H9 (cell line): ENCODE measurements at regions not wholly inside any gene's neighbourhood (a gene's known extent, or its start where the extent isn't known, plus 50 kb on each side); places are given as distances from the start of the nearest gene placed in this dataset.
"Not testable (repeated sequence)": the region's sequence is repeated elsewhere in the genome, so short reads cannot be mapped to it uniquely, and the experiment has no call there.

Experiments
- DNase-seq: peaks from one replicate; pipeline ENCODE4 v3.0.0-alpha.2; 2017
- H2AFZ ChIP-seq: one replicate; pipeline ENCODE4 v1.6.1; 2013; ENCODE audit warnings: mild to moderate bottlenecking, low read length, control low read depth, moderate library complexity
- H2AK5ac ChIP-seq: 2 replicates; pipeline ENCODE4 v1.6.1; 2013; ENCODE audit warnings: low read length, control low read depth, mixed read lengths; ENCODE audit not compliant: insufficient read length
- H2BK120ac ChIP-seq: one replicate; pipeline ENCODE4 v1.6.1; 2013; ENCODE audit warnings: low read depth, mild to moderate bottlenecking, low read length, control low read depth, inconsistent platforms; ENCODE audit not compliant: poor library complexity, severe bottlenecking
- H2BK12ac ChIP-seq: 2 replicates; pipeline ENCODE4 v1.6.1; 2013; ENCODE audit warnings: low read length, control low read depth, mixed read lengths, low read depth; ENCODE audit not compliant: insufficient read length
- H2BK15ac ChIP-seq: 2 replicates; pipeline ENCODE4 v1.6.1; 2013; ENCODE audit warnings: low read depth, low read length, control low read depth
- H2BK20ac ChIP-seq: one replicate; pipeline ENCODE4 v1.6.1; 2013; ENCODE audit warnings: low read depth, mild to moderate bottlenecking, low read length, control low read depth, inconsistent platforms; ENCODE audit not compliant: poor library complexity, severe bottlenecking
- H2BK5ac ChIP-seq: 2 replicates; pipeline ENCODE4 v1.6.1; 2013; ENCODE audit warnings: low read length, control low read depth, mixed read lengths; ENCODE audit not compliant: insufficient read length
- H3K14ac ChIP-seq: 2 replicates; pipeline ENCODE4 v1.6.1; 2013; ENCODE audit warnings: low read length, control low read depth; ENCODE audit not compliant: insufficient read depth
- H3K18ac ChIP-seq: 2 replicates; pipeline ENCODE4 v1.6.1; 2013; ENCODE audit warnings: low read depth, mild to moderate bottlenecking, mixed read lengths, low read length, control low read depth; ENCODE audit not compliant: insufficient read length
- H3K23ac ChIP-seq: 2 replicates; pipeline ENCODE4 v1.6.1; 2013; ENCODE audit warnings: low read length, control low read depth, mixed read lengths, low read depth; ENCODE audit not compliant: insufficient read length
- H3K23me2 ChIP-seq: 2 replicates; pipeline ENCODE4 v1.6.1; 2013; ENCODE audit warnings: low read depth, mild to moderate bottlenecking, mixed read lengths, low read length, control low read depth; ENCODE audit not compliant: insufficient read length, poor library complexity, severe bottlenecking
- H3K27ac ChIP-seq: 2 replicates; pipeline ENCODE4 v1.5.1; 2013; ENCODE audit warnings: low read length, control low read depth, mixed read lengths, low read depth; ENCODE audit not compliant: insufficient read length
- H3K27me3 ChIP-seq: 2 replicates; pipeline ENCODE4 v1.6.1; 2013; ENCODE audit warnings: low read length, control low read depth, inconsistent platforms; ENCODE audit not compliant: insufficient read depth
- H3K4ac ChIP-seq: 2 replicates; pipeline ENCODE4 v1.6.1; 2013; ENCODE audit warnings: low read depth, mild to moderate bottlenecking, control low read depth, inconsistent platforms, low read length, moderate library complexity
- H3K4me1 ChIP-seq: 2 replicates; pipeline ENCODE4 v1.6.1; 2013; ENCODE audit warnings: low read length, control low read depth, inconsistent platforms; ENCODE audit not compliant: insufficient read depth
- H3K4me2 ChIP-seq: 2 replicates; pipeline ENCODE4 v1.6.1; 2013; ENCODE audit warnings: low read length, control low read depth, mixed read lengths; ENCODE audit not compliant: insufficient read length, insufficient read depth
- H3K56ac ChIP-seq: 2 replicates; pipeline ENCODE4 v1.6.1; 2013; ENCODE audit warnings: low read depth, mild to moderate bottlenecking, mixed read lengths, low read length, control low read depth; ENCODE audit not compliant: insufficient read length
- H3K79me1 ChIP-seq: 2 replicates; pipeline ENCODE4 v1.6.1; 2013; ENCODE audit warnings: low read depth, mild to moderate bottlenecking, moderate library complexity, low read length, control low read depth, inconsistent platforms; ENCODE audit not compliant: insufficient read depth, poor library complexity, severe bottlenecking
- H3K79me2 ChIP-seq: 2 replicates; pipeline ENCODE4 v1.6.1; 2013; ENCODE audit warnings: low read length, control low read depth, inconsistent platforms; ENCODE audit not compliant: insufficient read depth
- H3K9ac ChIP-seq: 2 replicates; pipeline ENCODE4 v1.6.1; 2013; ENCODE audit warnings: low read length, control low read depth, mixed read lengths; ENCODE audit not compliant: insufficient read length; ENCODE audit errors: extremely low read depth
- H3K9me3 ChIP-seq: one replicate; pipeline ENCODE4 v1.6.1; 2013; ENCODE audit warnings: low read depth, low read length, inconsistent platforms; ENCODE audit not compliant: control insufficient read depth
- H3T11ph ChIP-seq: one replicate; pipeline ENCODE4 v1.6.1; 2013; ENCODE audit warnings: mild to moderate bottlenecking, low read length, control low read depth, inconsistent platforms
- H4K20me1 ChIP-seq: one replicate; pipeline ENCODE4 v1.6.1; 2013; ENCODE audit not compliant: control insufficient read depth, insufficient read length, insufficient read depth
- H4K5ac ChIP-seq: 2 replicates; pipeline ENCODE4 v1.6.1; 2013; ENCODE audit warnings: low read depth, mild to moderate bottlenecking, mixed read lengths, low read length, control low read depth; ENCODE audit not compliant: insufficient read length
- H4K8ac ChIP-seq: replicated peaks from 2 replicates; pipeline ENCODE4 v1.6.1; 2013; ENCODE audit warnings: low read length, control low read depth, mixed read lengths, low read depth; ENCODE audit not compliant: insufficient read length
- H4K91ac ChIP-seq: 2 replicates; pipeline ENCODE4 v1.6.1; 2013; ENCODE audit warnings: low read depth, mild to moderate bottlenecking, moderate library complexity, mixed read lengths, low read length, control low read depth; ENCODE audit not compliant: insufficient read length
- H3K27ac Mint-ChIP-seq, 3 experiments: 2 replicates in 2 of 3; 3 replicates in 1 of 3; pipeline ENCODE4 v1.8.0; 2020 to 2021; ENCODE audit warnings: mixed read lengths in 3 of 3, mild to moderate bottlenecking in 1 of 3, moderate library complexity in 1 of 3
- H3K27me3 Mint-ChIP-seq: 2 replicates; pipeline ENCODE4 v1.8.0; 2021; ENCODE audit warnings: low read depth, mild to moderate bottlenecking, moderate library complexity, mixed read lengths
- H3K36me3 Mint-ChIP-seq, 3 experiments: 2 replicates in 2 of 3; 3 replicates in 1 of 3; pipeline ENCODE4 v1.8.0; 2020 to 2021; ENCODE audit warnings: low read depth in 3 of 3, mixed read lengths in 3 of 3; ENCODE audit not compliant: insufficient read depth in 1 of 3
- H3K4me1 Mint-ChIP-seq, 2 experiments: 2 replicates each; pipeline ENCODE4 v1.8.0; 2020; ENCODE audit warnings: mixed read lengths in 2 of 2
- H3K4me3 Mint-ChIP-seq, 2 experiments: 2 replicates in 1 of 2; 3 replicates in 1 of 2; pipeline ENCODE4 v1.8.0; 2020 to 2021; ENCODE audit warnings: mild to moderate bottlenecking in 2 of 2, mixed read lengths in 2 of 2, moderate library complexity in 1 of 2
- H3K9me3 Mint-ChIP-seq, 2 experiments: 2 replicates in 1 of 2; 3 replicates in 1 of 2; pipeline ENCODE4 v1.8.0; 2020; ENCODE audit warnings: mild to moderate bottlenecking in 2 of 2, mixed read lengths in 2 of 2, moderate library complexity in 1 of 2
- WGBS: extraction: QIAGEN DNeasy Blood & Tissue Kit; methylation state at CpG from one replicate; pipeline ENCODE4 v1.1.7; 2013; ENCODE audit warnings: missing lambda C conversion rate, low lambda C conversion rate, mixed read lengths; ENCODE audit not compliant: insufficient read length; ENCODE audit errors: extremely low coverage; 5-methylcytosine and 5-hydroxymethylcytosine counted together
- TF ChIP-seq, protein P1 (sequence below): fragments of 200-600 bp; sonication (generic); conservative IDR thresholded peaks from 3 replicates; pipeline ENCODE4 v1.8.0; 2021; ENCODE audit warnings: antibody characterized with exemption, mild to moderate bottlenecking

- DNase-seq, result no peak
- WGBS, result no CpG with 5 or more reads among the region's 5 CpGs
Observed at GRCh38 chr4:138627096-138627495, 384.9 kb upstream of the SLC7A11 start.

GRCh38 chr4:138622362-138622761 lies 380.2 kb upstream of the SLC7A11 start:
- peaks cover 22 to 34% of the 10 kb centered on the region in 2 experiments; a peak in 4 of 5 replicates for H3K9me3 Mint-ChIP-seq
- not testable (repeated sequence) for H2BK5ac ChIP-seq, H2BK12ac ChIP-seq, H3K23me2 ChIP-seq, H3K27ac Mint-ChIP-seq, H3K4me1 Mint-ChIP-seq, H3K9ac ChIP-seq, H4K20me1 ChIP-seq, H2AK5ac ChIP-seq, H4K8ac ChIP-seq, H2AFZ ChIP-seq, H3T11ph ChIP-seq, H3K79me1 ChIP-seq, H3K4me1 ChIP-seq, H4K91ac ChIP-seq, H2BK15ac ChIP-seq, H3K4me2 ChIP-seq, H3K23ac ChIP-seq, H3K14ac ChIP-seq, H3K9me3 ChIP-seq, H3K27ac ChIP-seq, H3K79me2 ChIP-seq, H3K4me3 Mint-ChIP-seq, H3K27me3 Mint-ChIP-seq, DNase-seq, H3K18ac ChIP-seq, H3K56ac ChIP-seq, H3K4ac ChIP-seq, H4K5ac ChIP-seq, H3K27me3 ChIP-seq, H2BK120ac ChIP-seq, H2BK20ac ChIP-seq
- WGBS, result no CpG with 5 or more reads among the region's 4 CpGs
- peaks cover 6 to 32% (median 26%) of the 10 kb centered on the region in 3 experiments for H3K36me3 Mint-ChIP-seq

More at GRCh38 chr4:138627096-138627495, 384.9 kb upstream of the SLC7A11 start:
- Histone ChIP-seq H3K23ac (no peak overlapping the region), H3K56ac (no peak overlapping the region), H3K9ac (no peak overlapping the region), H3K4me1 (peaks cover 4% of the 10 kb centered on the region; the same call in 1 of the 2 replicates), H3K18ac (no peak overlapping the region), H2BK120ac (no peak overlapping the region), H2BK5ac (no peak overlapping the region), H2BK15ac (no peak overlapping the region), H2AK5ac (no peak overlapping the region), H2AFZ (no peak overlapping the region), H2BK20ac (no peak overlapping the region), H4K8ac (no peak overlapping the region), H3K14ac (no peak overlapping the region), H3K9me3 (no peaks in the 10 kb centered on the region), H3T11ph (no peak overlapping the region), H4K20me1 (no peaks in the 10 kb centered on the region), H3K4me2 (no peak overlapping the region), H3K79me2 (no peaks in the 10 kb centered on the region), H3K79me1 (no peaks in the 10 kb centered on the region), H3K4ac (no peak overlapping the region), H3K27me3 (no peaks in the 10 kb centered on the region), H2BK12ac (no peak overlapping the region), H4K91ac (no peak overlapping the region), H3K27ac (no peak overlapping the region), H3K23me2 (no peaks in the 10 kb centered on the region), H4K5ac (no peak overlapping the region)
- H3K27me3 Mint-ChIP-seq, result no peaks in the 10 kb centered on the region; the same call in 1 of the 2 replicates
- no peak overlapping the region for H3K27ac Mint-ChIP-seq
- H3K9me3 Mint-ChIP-seq, result peaks cover 5 to 15% of the 10 kb centered on the region in 2 experiments; a peak in 4 of 5 replicates
- no peak overlapping the region for H3K4me3 Mint-ChIP-seq
- TF ChIP-seq, protein P1, sequence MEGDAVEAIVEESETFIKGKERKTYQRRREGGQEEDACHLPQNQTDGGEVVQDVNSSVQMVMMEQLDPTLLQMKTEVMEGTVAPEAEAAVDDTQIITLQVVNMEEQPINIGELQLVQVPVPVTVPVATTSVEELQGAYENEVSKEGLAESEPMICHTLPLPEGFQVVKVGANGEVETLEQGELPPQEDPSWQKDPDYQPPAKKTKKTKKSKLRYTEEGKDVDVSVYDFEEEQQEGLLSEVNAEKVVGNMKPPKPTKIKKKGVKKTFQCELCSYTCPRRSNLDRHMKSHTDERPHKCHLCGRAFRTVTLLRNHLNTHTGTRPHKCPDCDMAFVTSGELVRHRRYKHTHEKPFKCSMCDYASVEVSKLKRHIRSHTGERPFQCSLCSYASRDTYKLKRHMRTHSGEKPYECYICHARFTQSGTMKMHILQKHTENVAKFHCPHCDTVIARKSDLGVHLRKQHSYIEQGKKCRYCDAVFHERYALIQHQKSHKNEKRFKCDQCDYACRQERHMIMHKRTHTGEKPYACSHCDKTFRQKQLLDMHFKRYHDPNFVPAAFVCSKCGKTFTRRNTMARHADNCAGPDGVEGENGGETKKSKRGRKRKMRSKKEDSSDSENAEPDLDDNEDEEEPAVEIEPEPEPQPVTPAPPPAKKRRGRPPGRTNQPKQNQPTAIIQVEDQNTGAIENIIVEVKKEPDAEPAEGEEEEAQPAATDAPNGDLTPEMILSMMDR, result no peak
- peaks cover 4 to 13% of the 10 kb centered on the region in 2 experiments for H3K4me1 Mint-ChIP-seq
- H3K36me3 Mint-ChIP-seq, result peaks cover 3 to 11% (median 10%) of the 10 kb centered on the region in 3 experiments; a peak in 6 of 7 replicates
